HCT116 (cell line): ENCODE measurements at regions not wholly inside any gene's neighbourhood (a gene's known extent, or its start where the extent isn't known, plus 50 kb on each side); places are given as distances from the start of the nearest gene placed in this dataset.

Experiments
- ATAC-seq: fragments of 200-7000 bp; cut with Tn5 transposase; 2 replicates; pipeline ENCODE4 v1.9.1; 2020; ENCODE audit warnings: mild to moderate bottlenecking, moderate library complexity
- BruUV-seq: library from RNA; stranded (reverse); fragments of 400-500 nt; replicated peaks from 2 replicates; lab custom pipeline; 2021; lab: Mats Ljungman, UMichigan
- CTCF ChIA-PET: fragments of 300-600 bp; sonication (Branson Sonifier 250); formaldehyde crosslinking; loops from one replicate; lab custom pipeline; 2021; ENCODE audit warnings: antibody characterized with exemption; lab: Charles Lee
- POLR2A ChIA-PET: fragments of 300-600, 350-600 bp; sonication (Branson Sonifier 250); formaldehyde crosslinking; loops from one replicate; lab custom pipeline; 2021; ENCODE audit warnings: antibody characterized with exemption; lab: Charles Lee
- RAD21 ChIA-PET, 2 experiments: fragments of 300-600 bp; sonication (Branson Sonifier 250); formaldehyde crosslinking; loops; one replicate each; lab custom pipeline; 2023; ENCODE audit warnings: low total read pairs in 2 of 2; ENCODE audit not compliant: uncharacterized antibody in 2 of 2, unreplicated experiment in 2 of 2, low non-redundant PET in 1 of 2; lab: Charles Lee
- DNase-seq: peaks from one replicate; pipeline ENCODE4 v3.0.0-alpha.2; 2010; ENCODE audit warnings: low read depth, low spot score
- H2AFZ ChIP-seq: fragments of 200-600 bp; shearing (Covaris generic), sonication (generic); 2 replicates; pipeline ENCODE4 v1.6.1; 2017; ENCODE audit warnings: low read depth, mixed run types, mixed read lengths, antibody characterized with exemption, low read length; ENCODE audit not compliant: poor library complexity, severe bottlenecking
- H3K27ac ChIP-seq: 2 replicates; pipeline ENCODE4 v1.5.1; 2012; ENCODE audit warnings: low read depth, low read length
- H3K27me3 ChIP-seq: fragments of 200-600 bp; sonication (generic); 2 replicates; pipeline ENCODE4 v1.6.1; 2016; ENCODE audit warnings: mixed run types, low read length, mixed read lengths; ENCODE audit not compliant: insufficient read depth
- H3K36me3 ChIP-seq, 2 experiments: fragments of 200-500 bp in 1 of 2; fragments of 200-600 bp in 1 of 2; sonication (Bioruptor generic) in 1 of 2; sonication (generic) in 1 of 2; 2 replicates each; pipeline versions ENCODE4 v1.5.1 to v1.6.1; 2014 to 2016; ENCODE audit warnings: low read length in 2 of 2, inconsistent platforms in 1 of 2, mixed read lengths in 1 of 2, mixed run types in 1 of 2; ENCODE audit not compliant: insufficient read depth in 2 of 2, control insufficient read depth in 1 of 2
- H3K4me1 ChIP-seq, 2 experiments: fragments of 200-600 bp in 1 of 2; sonication (generic) in 1 of 2; 2 replicates each; pipeline versions ENCODE4 v1.5.1 to v1.6.1; 2012 to 2017; ENCODE audit warnings: low read length in 2 of 2, inconsistent platforms in 1 of 2, mild to moderate bottlenecking in 1 of 2, mixed read lengths in 1 of 2, mixed run types in 1 of 2, moderate library complexity in 1 of 2; ENCODE audit not compliant: insufficient read depth in 2 of 2, control insufficient read depth in 1 of 2
- H3K4me2 ChIP-seq: fragments of 200-600 bp; sonication (generic); 2 replicates; pipeline ENCODE4 v1.6.1; 2017; ENCODE audit warnings: mixed run types, low read length, mixed read lengths
- H3K4me3 ChIP-seq, 2 experiments: fragments of 200-600 bp in 1 of 2; sonication (generic) in 1 of 2; replicated peaks in 1 of 2; 2 replicates each; pipeline ENCODE4 v1.5.1; 2011 to 2016; ENCODE audit warnings: low read length in 2 of 2, control low read depth in 1 of 2, low read depth in 1 of 2, mild to moderate bottlenecking in 1 of 2, mixed read lengths in 1 of 2, mixed run types in 1 of 2
- H3K79me2 ChIP-seq: fragments of 200-600 bp; sonication (generic); 2 replicates; pipeline ENCODE4 v1.6.1; 2017; ENCODE audit warnings: mild to moderate bottlenecking, mixed run types, low read length, moderate library complexity, mixed read lengths; ENCODE audit not compliant: insufficient read depth
- H3K9ac ChIP-seq: fragments of 200-600 bp; sonication (generic); 2 replicates; pipeline ENCODE4 v1.6.1; 2016; ENCODE audit warnings: low read length, mixed read lengths
- H3K9me2 ChIP-seq: fragments of 200-600 bp; sonication (generic), shearing (Covaris generic); 2 replicates; pipeline ENCODE4 v1.6.1; 2017; ENCODE audit warnings: mixed run types, mild to moderate bottlenecking, moderate library complexity; ENCODE audit not compliant: insufficient read depth
- H3K9me3 ChIP-seq, 2 experiments: fragments of 200-500 bp in 1 of 2; fragments of 200-600 bp in 1 of 2; sonication (Bioruptor generic) in 1 of 2; sonication (generic) in 1 of 2; 2 replicates each; pipeline ENCODE4 v1.6.1; 2014 to 2017; ENCODE audit warnings: low read length in 2 of 2, mixed read lengths in 2 of 2, inconsistent platforms in 1 of 2, low read depth in 1 of 2, mild to moderate bottlenecking in 1 of 2, mixed run types in 1 of 2, moderate library complexity in 1 of 2; ENCODE audit not compliant: control insufficient read depth in 1 of 2, insufficient read depth in 1 of 2
- H4K20me1 ChIP-seq: fragments of 200-600 bp; sonication (generic), shearing (Covaris generic); 2 replicates; pipeline ENCODE4 v1.6.1; 2017; ENCODE audit warnings: mixed run types, mild to moderate bottlenecking, moderate library complexity; ENCODE audit not compliant: insufficient read depth
- ATF3 ChIP-seq: IDR thresholded peaks from 2 replicates; pipeline ENCODE4 v1.6.1; 2012
- CBX3 ChIP-seq: IDR thresholded peaks from 2 replicates; pipeline ENCODE4 v1.6.1; 2012; ENCODE audit warnings: low read depth
- CTCF ChIP-seq, 3 experiments: fragments of 200-600 bp in 1 of 3; sonication (generic) in 1 of 3; IDR thresholded peaks in 2 of 3; conservative IDR thresholded peaks in 1 of 3; 2 replicates each; pipeline ENCODE4 v1.5.1; 2012 to 2017; ENCODE audit warnings: low read depth in 2 of 3, low read length in 2 of 3, antibody characterized with exemption in 1 of 3, borderline replicate concordance in 1 of 3, control low read depth in 1 of 3, mild to moderate bottlenecking in 1 of 3, mixed read lengths in 1 of 3, mixed run types in 1 of 3, moderate library complexity in 1 of 3; ENCODE audit not compliant: insufficient read depth in 1 of 3
- EZH2 ChIP-seq: fragments of 200-600 bp; sonication (generic); IDR thresholded peaks from 2 replicates; pipeline ENCODE4 v1.6.1; 2017; ENCODE audit warnings: antibody characterized with exemption, mixed run types
- EZH2phosphoT487 ChIP-seq: fragments of 200-600 bp; IDR thresholded peaks from 2 replicates; pipeline ENCODE4 v1.6.1; 2018; ENCODE audit warnings: antibody characterized with exemption, borderline replicate concordance
- FOSL1 ChIP-seq: IDR thresholded peaks from 2 replicates; pipeline ENCODE4 v1.6.1; 2012; ENCODE audit warnings: low read depth
- JUND ChIP-seq: IDR thresholded peaks from 2 replicates; pipeline ENCODE4 v1.6.1; 2012
- POLR2A ChIP-seq: IDR thresholded peaks from 2 replicates; pipeline ENCODE4 v1.7.0; 2011; ENCODE audit warnings: borderline replicate concordance; ENCODE audit not compliant: insufficient read depth, insufficient read length; ENCODE audit errors: extremely low read depth
- POLR2AphosphoS5 ChIP-seq: IDR thresholded peaks from 2 replicates; pipeline ENCODE4 v1.6.1; 2011; ENCODE audit warnings: mild to moderate bottlenecking, low read depth, low read length, moderate library complexity
- RAD21 ChIP-seq: IDR thresholded peaks from 2 replicates; pipeline ENCODE4 v1.6.1; 2012; ENCODE audit warnings: low read depth, mild to moderate bottlenecking
- SIN3A ChIP-seq: IDR thresholded peaks from 2 replicates; pipeline ENCODE4 v1.6.1; 2012; ENCODE audit warnings: low read depth
- SP1 ChIP-seq: IDR thresholded peaks from 2 replicates; pipeline ENCODE4 v1.6.1; 2012; ENCODE audit warnings: low read depth
- SRF ChIP-seq: IDR thresholded peaks from 2 replicates; pipeline ENCODE4 v1.6.1; 2012; ENCODE audit warnings: low read depth
- TCF7L2 ChIP-seq: IDR thresholded peaks from 2 replicates; pipeline ENCODE4 v1.7.0; 2011; ENCODE audit warnings: borderline replicate concordance, inconsistent platforms; ENCODE audit not compliant: insufficient read depth, insufficient read length; ENCODE audit errors: extremely low read depth
- YY1 ChIP-seq: IDR thresholded peaks from 2 replicates; pipeline ENCODE4 v1.6.1; 2011; ENCODE audit warnings: low read length, low read depth, moderate library complexity, mild to moderate bottlenecking; ENCODE audit not compliant: insufficient replicate concordance; ENCODE audit errors: extremely low read depth
- ZFX ChIP-seq: fragments of 450-650 bp; IDR thresholded peaks from 2 replicates; pipeline ENCODE4 v1.6.1; 2017
- intact Hi-C: fragments of 100-400 bp; cut with micrococcal nuclease; formaldehyde crosslinking; loops from 2 replicates; pipeline ENCODE4 v1.10.0; 2022
- TF ChIP-seq, protein P1 (sequence below): IDR thresholded peaks from 2 replicates; pipeline ENCODE4 v1.6.1; 2012
- TF ChIP-seq, protein P2 (sequence below): IDR thresholded peaks from 2 replicates; pipeline ENCODE4 v1.6.1; 2011; ENCODE audit warnings: mild to moderate bottlenecking, low read length, moderate library complexity; ENCODE audit not compliant: insufficient replicate concordance; ENCODE audit errors: extremely low read depth

GRCh38 chr3:11712646-11713045 lies 68.9 kb upstream of the VGLL4 start:
- CTCF ChIA-PET, result no interaction called here
- no peak overlapping the region for H3K4me3 ChIP-seq
- H3K9me2 ChIP-seq, result no peaks in the 10 kb centered on the region
- ATAC-seq (no peak), DNase-seq (no peak)
- H3K27ac ChIP-seq, result no peak overlapping the region
- H3K36me3 ChIP-seq, result peaks cover 0 to 5% of the 10 kb centered on the region in 2 experiments; a peak in 1 of 4 replicates
- H4K20me1 ChIP-seq, result no peaks in the 10 kb centered on the region
- RAD21 ChIA-PET, result no interaction called here
- no peak overlapping the region for H3K4me2 ChIP-seq
- no TSS peak for BruUV-seq
- no peak for TF ChIP-seq TCF7L2
- TF ChIP-seq POLR2AphosphoS5, result no peak
- TF ChIP-seq JUND, result no peak
- no peak for TF ChIP-seq FOSL1
- no peak for TF ChIP-seq EZH2
- TF ChIP-seq RAD21, result no peak
- TF ChIP-seq ATF3, result no peak
- no peak for TF ChIP-seq SP1
- no peak for TF ChIP-seq SIN3A
- TF ChIP-seq EZH2phosphoT487, result no peak
- TF ChIP-seq, protein P1, sequence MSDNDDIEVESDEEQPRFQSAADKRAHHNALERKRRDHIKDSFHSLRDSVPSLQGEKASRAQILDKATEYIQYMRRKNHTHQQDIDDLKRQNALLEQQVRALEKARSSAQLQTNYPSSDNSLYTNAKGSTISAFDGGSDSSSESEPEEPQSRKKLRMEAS, result no peak
- TF ChIP-seq, protein P2, sequence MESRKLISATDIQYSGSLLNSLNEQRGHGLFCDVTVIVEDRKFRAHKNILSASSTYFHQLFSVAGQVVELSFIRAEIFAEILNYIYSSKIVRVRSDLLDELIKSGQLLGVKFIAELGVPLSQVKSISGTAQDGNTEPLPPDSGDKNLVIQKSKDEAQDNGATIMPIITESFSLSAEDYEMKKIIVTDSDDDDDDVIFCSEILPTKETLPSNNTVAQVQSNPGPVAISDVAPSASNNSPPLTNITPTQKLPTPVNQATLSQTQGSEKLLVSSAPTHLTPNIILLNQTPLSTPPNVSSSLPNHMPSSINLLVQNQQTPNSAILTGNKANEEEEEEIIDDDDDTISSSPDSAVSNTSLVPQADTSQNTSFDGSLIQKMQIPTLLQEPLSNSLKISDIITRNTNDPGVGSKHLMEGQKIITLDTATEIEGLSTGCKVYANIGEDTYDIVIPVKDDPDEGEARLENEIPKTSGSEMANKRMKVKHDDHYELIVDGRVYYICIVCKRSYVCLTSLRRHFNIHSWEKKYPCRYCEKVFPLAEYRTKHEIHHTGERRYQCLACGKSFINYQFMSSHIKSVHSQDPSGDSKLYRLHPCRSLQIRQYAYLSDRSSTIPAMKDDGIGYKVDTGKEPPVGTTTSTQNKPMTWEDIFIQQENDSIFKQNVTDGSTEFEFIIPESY, result no peak
- no peak for TF ChIP-seq SRF
- no peak for TF ChIP-seq CBX3
- TF ChIP-seq ZFX, result no peak
- no peak for TF ChIP-seq YY1
- TF ChIP-seq POLR2A, result no peak
- no peak for TF ChIP-seq CTCF (IDR thresholded peaks at IDR 0.05 in 2 of 3, conservative IDR thresholded peaks at IDR 0.05 in 1 of 3; ENCODE audit: borderline replicate concordance in 1 of 3, insufficient read depth in 1 of 3, low read depth in 2 of 3, low read length in 2 of 3)
- H2AFZ ChIP-seq, result no peak overlapping the region
- peaks cover 8 to 14% of the 10 kb centered on the region in 2 experiments; a peak in 2 of 4 replicates for H3K9me3 ChIP-seq
- no peak overlapping the region for H3K9ac ChIP-seq
- POLR2A ChIA-PET, result no interaction called here
- H3K79me2 ChIP-seq, result peaks cover 67% of the 10 kb centered on the region
- H3K4me1 ChIP-seq, result peaks cover 2 to 6% of the 10 kb centered on the region in 2 experiments
- intact Hi-C loops, result no loop called here
- H3K27me3 ChIP-seq, result no peaks in the 10 kb centered on the region
